HG03571 (cell line): ENCODE measurements at regions not wholly inside any gene's neighbourhood (a gene's known extent, or its start where the extent isn't known, plus 50 kb on each side); places are given as distances from the start of the nearest gene placed in this dataset.
"Not testable (repeated sequence)": the region's sequence is repeated elsewhere in the genome, so short reads cannot be mapped to it uniquely, and the experiment has no call there.

Source experiments
- ATAC-seq: cut with Tn5 transposase; IDR thresholded peaks from one replicate; pipeline ENCODE4 v1.9.1; 2021; ENCODE audit not compliant: unreplicated experiment

- ATAC-seq: no peak
These were observed 613.2 kb downstream of the PDCD6IP start for GRCh38 chr3:34411596-34411995.

- no peak for ATAC-seq
These were observed 621.4 kb downstream of the PDCD6IP start for GRCh38 chr3:34419801-34420200.

GRCh38 chr3:34421762-34422161 lies 623.3 kb downstream of the PDCD6IP start:
- no peak for ATAC-seq

- ATAC-seq: no peak
These were observed 641.4 kb downstream of the PDCD6IP start for GRCh38 chr3:34439796-34440195.

GRCh38 chr3:34444137-34444536 lies 645.7 kb downstream of the PDCD6IP start:
- ATAC-seq: no peak

GRCh38 chr3:34449305-34449704 lies 650.9 kb downstream of the PDCD6IP start:
- no peak for ATAC-seq

- no peak for ATAC-seq
These were observed 665.0 kb downstream of the PDCD6IP start for GRCh38 chr3:34463414-34463813.

- no peak for ATAC-seq
These were observed 666.2 kb downstream of the PDCD6IP start for GRCh38 chr3:34464646-34465045.

GRCh38 chr3:34475851-34476250 lies 677.4 kb downstream of the PDCD6IP start:
- no peak for ATAC-seq

GRCh38 chr3:34483311-34483887 lies 685.0 kb downstream of the PDCD6IP start:
- no peak for ATAC-seq

GRCh38 chr3:34504366-34504765 lies 705.9 kb downstream of the PDCD6IP start:
- no peak for ATAC-seq

GRCh38 chr3:34504775-34505174 lies 706.3 kb downstream of the PDCD6IP start:
- ATAC-seq: no peak

- no peak for ATAC-seq
These were observed 710.3 kb downstream of the PDCD6IP start for GRCh38 chr3:34508732-34509131.

- ATAC-seq: no peak
These were observed 713.5 kb downstream of the PDCD6IP start for GRCh38 chr3:34511891-34512290.

GRCh38 chr3:34519008-34519407 lies 720.6 kb downstream of the PDCD6IP start:
- ATAC-seq: not testable (repeated sequence)

GRCh38 chr3:34531156-34531555 lies 732.7 kb downstream of the PDCD6IP start:
- ATAC-seq: no peak

- ATAC-seq: no peak
These were observed 735.0 kb downstream of the PDCD6IP start for GRCh38 chr3:34533451-34533850.

GRCh38 chr3:34534013-34534412 lies 735.6 kb downstream of the PDCD6IP start:
- no peak for ATAC-seq

GRCh38 chr3:34544136-34544535 lies 745.7 kb downstream of the PDCD6IP start:
- ATAC-seq: no peak

GRCh38 chr3:34547297-34547920 lies 749.0 kb downstream of the PDCD6IP start:
- no peak for ATAC-seq

- no peak for ATAC-seq
These were observed 768.8 kb downstream of the PDCD6IP start for GRCh38 chr3:34567266-34567665.

GRCh38 chr3:34568766-34569165 lies 770.3 kb downstream of the PDCD6IP start:
- ATAC-seq: no peak

- no peak for ATAC-seq
These were observed 771.0 kb downstream of the PDCD6IP start for GRCh38 chr3:34569437-34569836.
